Endothelial cell of umbilical vein (primary cell): ENCODE measurements at regions not wholly inside any gene's neighbourhood (a gene's known extent, or its start where the extent isn't known, plus 50 kb on each side); places are given as distances from the start of the nearest gene placed in this dataset.

Source experiments
- BruUV-seq: library from RNA; stranded (reverse); fragments of 400-500 nt; replicated peaks from 2 replicates; lab custom pipeline; 2021; lab: Mats Ljungman, UMichigan
- CTCF ChIA-PET: fragments of 300-600, 350-600 bp; sonication (Branson Sonifier 250); formaldehyde crosslinking; loops from one replicate; lab custom pipeline; 2021; ENCODE audit warnings: antibody characterized with exemption, inconsistent platforms; lab: Charles Lee
- POLR2A ChIA-PET: fragments of 300-600, 350-600 bp; sonication (Branson Sonifier 250); formaldehyde crosslinking; loops from one replicate; lab custom pipeline; 2021; ENCODE audit warnings: antibody characterized with exemption, inconsistent platforms; lab: Charles Lee
- DNase-seq: peaks from one replicate; pipeline ENCODE4 v3.0.0-alpha.2; 2011; ENCODE audit warnings: low read depth, low spot score
- FAIRE-seq: peaks from 2 replicates; lab custom pipeline; 2011; peaks lifted over from hg19 to GRCh38; lab: Jason Lieb, UNC
- H2AFZ ChIP-seq: 2 replicates; pipeline ENCODE4 v1.6.0; 2012; ENCODE audit warnings: low read depth, low read length, control low read depth, inconsistent platforms
- H3K27ac ChIP-seq: 2 replicates; pipeline ENCODE4 v1.5.1; 2011; ENCODE audit warnings: low read depth, mild to moderate bottlenecking, control low read depth, low read length, moderate library complexity; ENCODE audit not compliant: insufficient read depth
- H3K27me3 ChIP-seq, 2 experiments: 2 replicates each; pipeline versions ENCODE4 v1.6.0 to v1.6.1; 2011; ENCODE audit warnings: low read length in 2 of 2, mixed read lengths in 1 of 2; ENCODE audit not compliant: control insufficient read depth in 2 of 2, insufficient read depth in 2 of 2
- H3K36me3 ChIP-seq, 2 experiments: 2 replicates in 1 of 2; 3 replicates in 1 of 2; pipeline ENCODE4 v1.5.1; 2011; ENCODE audit warnings: low read length in 2 of 2, mild to moderate bottlenecking in 1 of 2, moderate library complexity in 1 of 2; ENCODE audit not compliant: control insufficient read depth in 2 of 2, insufficient read depth in 2 of 2; ENCODE audit errors: extremely low read depth in 1 of 2
- H3K4me1 ChIP-seq: 3 replicates; pipeline ENCODE4 v1.5.1; 2011; ENCODE audit warnings: mild to moderate bottlenecking, low read length; ENCODE audit not compliant: control insufficient read depth, insufficient read depth; ENCODE audit errors: extremely low read depth
- H3K4me2 ChIP-seq: 2 replicates; pipeline ENCODE4 v1.6.1; 2011; ENCODE audit warnings: low read length, control low read depth, mixed read lengths; ENCODE audit not compliant: insufficient read depth
- H3K4me3 ChIP-seq, 3 experiments: fragments of 200-600 bp in 1 of 3; sonication (generic), shearing (Covaris generic) in 1 of 3; replicated peaks in 1 of 3; 2 replicates each; pipeline ENCODE4 v1.5.1; 2011 to 2016; ENCODE audit warnings: control low read depth in 3 of 3, low read length in 3 of 3, mild to moderate bottlenecking in 2 of 3, inconsistent platforms in 1 of 3, low read depth in 1 of 3, moderate library complexity in 1 of 3; ENCODE audit not compliant: insufficient read depth in 1 of 3
- H3K79me2 ChIP-seq: 2 replicates; pipeline ENCODE4 v1.6.0; 2012; ENCODE audit warnings: low read length, inconsistent platforms; ENCODE audit not compliant: control insufficient read depth, insufficient read depth
- H3K9ac ChIP-seq: replicated peaks from 2 replicates; pipeline ENCODE3; 2011; ENCODE audit warnings: low read length, control low read depth; ENCODE audit not compliant: insufficient read depth; ENCODE audit errors: extremely low read depth
- H3K9me1 ChIP-seq: replicated peaks from 3 replicates; pipeline ENCODE4 v1.6.0; 2011; ENCODE audit warnings: mild to moderate bottlenecking, low read length; ENCODE audit not compliant: control insufficient read depth, insufficient read depth; ENCODE audit errors: extremely low read depth
- H3K9me3 ChIP-seq: replicated peaks from 2 replicates; pipeline ENCODE4 v1.5.1; 2012; ENCODE audit warnings: low read length, inconsistent platforms; ENCODE audit not compliant: control insufficient read depth, insufficient read depth
- H4K20me1 ChIP-seq: replicated peaks from 2 replicates; pipeline ENCODE3; 2011; ENCODE audit warnings: mild to moderate bottlenecking, low read length; ENCODE audit not compliant: control insufficient read depth, insufficient read depth; ENCODE audit errors: extremely low read depth
- CTCF ChIP-seq, 2 donors: IDR thresholded peaks; 1 replicate in 1 of 2; 2 replicates in 1 of 2; pipeline ENCODE4 v1.5.1; 2011; ENCODE audit warnings: low read length in 2 of 2, mild to moderate bottlenecking in 2 of 2, moderate library complexity in 2 of 2, control low read depth in 1 of 2, inconsistent platforms in 1 of 2, low read depth in 1 of 2; ENCODE audit not compliant: insufficient read depth in 1 of 2; ENCODE audit errors: extremely low read depth in 1 of 2
- EZH2 ChIP-seq: IDR thresholded peaks from 2 replicates; pipeline ENCODE4 v1.6.1; 2012; ENCODE audit warnings: borderline replicate concordance, low read depth, mild to moderate bottlenecking, moderate library complexity, low read length, inconsistent platforms; ENCODE audit not compliant: severe bottlenecking
- FOS ChIP-seq: IDR thresholded peaks from 2 replicates; pipeline ENCODE4 v1.6.1; 2011; ENCODE audit warnings: mild to moderate bottlenecking, low read length, moderate library complexity, borderline replicate concordance; ENCODE audit not compliant: insufficient read depth
- GATA2 ChIP-seq: IDR thresholded peaks from 2 replicates; pipeline ENCODE4 v1.7.0; 2011; ENCODE audit warnings: low read depth, mild to moderate bottlenecking, moderate library complexity, mixed read lengths, low read length; ENCODE audit not compliant: insufficient read length, insufficient read depth
- JUN ChIP-seq: IDR thresholded peaks from 2 replicates; pipeline ENCODE4 v1.6.1; 2011; ENCODE audit warnings: borderline replicate concordance, low read depth; ENCODE audit not compliant: insufficient read length, insufficient read depth
- MAX ChIP-seq: IDR thresholded peaks from 2 replicates; pipeline ENCODE4 v1.6.1; 2011; ENCODE audit not compliant: insufficient read depth, insufficient read length
- MYC ChIP-seq: IDR thresholded peaks from one replicate; pipeline ENCODE4 v1.6.1; 2011; ENCODE audit warnings: mild to moderate bottlenecking, low read depth, low read length
- POLR2A ChIP-seq: IDR thresholded peaks from 2 replicates; pipeline ENCODE4 v1.6.1; 2012; ENCODE audit warnings: low read depth, mild to moderate bottlenecking, control low read depth, low read length
- POLR2AphosphoS5 ChIP-seq: IDR thresholded peaks from 2 replicates; pipeline ENCODE4 v1.6.1; 2012; ENCODE audit warnings: low read depth, mild to moderate bottlenecking, control low read depth, low read length, moderate library complexity; ENCODE audit not compliant: insufficient read depth
- dilution Hi-C: fragments of 300-500 bp; cut with MboI; formaldehyde crosslinking; loops from one replicate; pipeline ENCODE4 v1.15.0; 2019; ENCODE audit warnings: low sequenced_read_pairs; ENCODE audit not compliant: extremely low pct_ligation_motif_present
- intact Hi-C: fragments of 100-400 bp; cut with micrococcal nuclease; formaldehyde crosslinking; loops from one replicate; pipeline ENCODE4 v1.10.0; 2022

GRCh38 chr13:72537782-72538181 is 189.6 kb downstream of the MZT1 start:
- ChIA-PET POLR2A (no interaction called here), CTCF (no interaction called here)
- no peaks in the 10 kb centered on the region for H3K9me3 ChIP-seq
- no peak for FAIRE-seq
- no TSS peak for BruUV-seq
- H3K27me3 ChIP-seq, result peaks cover 0 to 2% of the 10 kb centered on the region in 2 experiments
- H3K36me3 ChIP-seq, result no peaks in the 10 kb centered on the region
- no peak overlapping the region for H2AFZ ChIP-seq
- no peaks in the 10 kb centered on the region for H3K4me1 ChIP-seq
- H3K4me2 ChIP-seq, result no peak overlapping the region
- DNase-seq, result no peak
- H3K9me1 ChIP-seq, result no peaks in the 10 kb centered on the region
- no peak for TF ChIP-seq CTCF (IDR thresholded peaks at IDR 0.05; ENCODE audit: extremely low read depth in 1 of 2, insufficient read depth in 1 of 2, low read depth in 1 of 2, low read length in 2 of 2)
- TF ChIP-seq JUN, result no peak
- no peak for TF ChIP-seq POLR2A
- TF ChIP-seq MAX, result no peak
- no peak for TF ChIP-seq GATA2
- TF ChIP-seq EZH2, result no peak
- no peak for TF ChIP-seq FOS
- no peak for TF ChIP-seq MYC
- no peak for TF ChIP-seq POLR2AphosphoS5
- no peak overlapping the region for H3K27ac ChIP-seq
- intact Hi-C loops (no loop called here), dilution Hi-C loops (no loop called here)
- H3K79me2 ChIP-seq, result no peaks in the 10 kb centered on the region
- H3K9ac ChIP-seq, result no peak overlapping the region
- no peak overlapping the region for H3K4me3 ChIP-seq
- no peaks in the 10 kb centered on the region for H4K20me1 ChIP-seq
